ENCODE measurements at regions not wholly inside any gene's neighbourhood (a gene's known extent, or its start where the extent isn't known, plus 50 kb on each side); places are given as distances from the start of the nearest gene placed in this dataset.
"Not testable (repeated sequence)": the region's sequence is repeated elsewhere in the genome, so short reads cannot be mapped to it uniquely, and the experiment has no call there.

DNA sequence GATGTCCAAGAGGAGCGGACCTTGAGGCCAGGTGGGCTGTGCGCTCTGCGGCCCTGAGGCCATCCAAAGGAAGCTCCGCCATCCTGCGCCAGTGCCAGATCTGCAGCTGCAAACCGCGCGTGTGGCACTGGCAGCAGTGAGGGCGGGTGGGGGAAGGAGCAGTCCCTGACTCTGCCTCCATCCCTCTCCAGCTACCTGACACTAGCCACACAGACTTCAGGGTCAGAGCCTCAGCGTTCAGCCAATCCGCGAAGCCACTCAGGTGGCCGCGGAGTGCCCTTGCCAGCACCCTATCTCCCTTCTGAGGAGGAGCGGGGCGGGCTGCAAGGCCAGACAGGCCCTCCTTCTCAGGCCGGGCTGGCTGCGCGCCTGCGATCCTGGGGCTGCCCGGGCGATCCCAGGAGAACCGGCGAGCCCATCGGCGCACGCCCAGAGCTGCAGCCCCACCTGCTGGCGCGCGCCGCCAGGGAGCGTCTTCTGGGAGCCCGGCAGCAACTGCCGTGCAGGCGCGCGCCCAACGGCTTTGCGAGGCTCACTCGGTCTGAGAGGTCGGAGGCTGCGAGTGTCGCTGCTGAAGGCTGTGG lies 867.2 kb downstream of the SPATA31A1 start:
- H3K4me3 ChIP-seq (ENCODE audit: low read depth in 1 of 3, low read length in 3 of 3); FAIRE-seq; H3K27ac ChIP-seq (ENCODE audit: low read depth in 1 of 3, low read length in 2 of 3); H3K36me3 ChIP-seq (ENCODE audit: control insufficient read depth in 3 of 3, insufficient read depth in 2 of 3, low read depth in 1 of 3, low read length in 3 of 3); H3K27me3 ChIP-seq (ENCODE audit: control insufficient read depth in 3 of 3, insufficient read depth in 3 of 3, low read length in 3 of 3); H3K4me1 ChIP-seq (ENCODE audit: control insufficient read depth in 3 of 3, insufficient read depth in 2 of 3, low read depth in 1 of 3, low read length in 2 of 3); H3K9me3 ChIP-seq (ENCODE audit: control insufficient read depth in 2 of 2, insufficient read depth in 1 of 2, low read depth in 1 of 2, low read length in 1 of 2): not testable (repeated sequence)
- DNase-seq: peak in 1 of 2 donors; percentile 11
- WGBS, 3 donors: 0 to 1% (median 1%) methylated on average over 12 to 35 of the region's 43 CpGs

DNA sequence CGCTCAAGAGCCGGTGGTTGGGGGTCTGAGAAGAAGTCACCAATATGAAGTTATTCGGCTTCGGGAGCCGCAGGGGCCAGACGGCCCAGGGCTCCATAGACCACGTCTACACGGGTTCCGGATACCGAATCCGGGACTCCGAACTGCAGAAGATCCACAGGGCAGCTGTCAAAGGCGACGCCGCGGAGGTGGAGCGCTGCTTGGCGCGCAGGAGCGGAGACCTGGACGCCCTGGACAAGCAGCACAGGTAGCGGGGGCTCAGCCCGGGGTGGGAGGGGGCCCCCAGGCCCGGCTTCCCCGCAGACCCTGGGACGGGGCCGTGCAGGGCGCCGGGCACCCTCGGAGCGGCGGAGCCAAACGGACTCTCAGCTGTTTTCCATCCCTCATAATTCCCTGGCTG lies 867.9 kb downstream of the SPATA31A1 start:
- DNase-seq; H3K36me3 ChIP-seq (ENCODE audit: control insufficient read depth in 3 of 3, insufficient read depth in 2 of 3, low read depth in 1 of 3, low read length in 3 of 3); H3K27me3 ChIP-seq (ENCODE audit: control insufficient read depth in 3 of 3, insufficient read depth in 3 of 3, low read length in 3 of 3); H3K9me3 ChIP-seq (ENCODE audit: control insufficient read depth in 2 of 2, insufficient read depth in 1 of 2, low read depth in 1 of 2, low read length in 1 of 2); H3K4me1 ChIP-seq (ENCODE audit: control insufficient read depth in 3 of 3, insufficient read depth in 2 of 3, low read depth in 1 of 3, low read length in 2 of 3); FAIRE-seq; H3K27ac ChIP-seq (ENCODE audit: low read depth in 1 of 3, low read length in 2 of 3); H3K4me3 ChIP-seq (ENCODE audit: low read depth in 1 of 3, low read length in 3 of 3): not testable (repeated sequence)
- 0 to 2% (median 1%) methylated on average over 9 to 16 of the region's 33 CpGs for WGBS, 3 donors

Data from small intestine (tissue), 7 donors.